Tibial nerve (tissue), 4 donors: ENCODE measurements at regions not wholly inside any gene's neighbourhood (a gene's known extent, or its start where the extent isn't known, plus 50 kb on each side); places are given as distances from the start of the nearest gene placed in this dataset.

ENCODE experiments used
- DNase-seq, 2 donors: peaks; one replicate each; pipeline ENCODE4 v3.0.0-alpha.2; 2019; ENCODE audit warnings: low spot score in 2 of 2
- H3K27ac ChIP-seq, 4 donors: fragments of 200-600 bp; sonication (generic) in 3 of 4; one replicate each; pipeline ENCODE4 v1.5.1; 2017 to 2019; ENCODE audit warnings: mild to moderate bottlenecking in 1 of 4
- H3K27me3 ChIP-seq, 2 donors: fragments of 200-600 bp; sonication (generic) in 1 of 2; one replicate each; pipeline versions ENCODE4 v1.5.1 to v1.6.0; 2017 to 2019
- H3K36me3 ChIP-seq, 3 donors: fragments of 200-600 bp; sonication (generic); one replicate each; pipeline ENCODE4 v1.5.1; 2018 to 2019
- H3K4me1 ChIP-seq, 4 donors: fragments of 200-600 bp; sonication (generic) in 3 of 4; one replicate each; pipeline ENCODE4 v1.5.1; 2017 to 2019
- H3K4me3 ChIP-seq, 4 donors: fragments of 200-600 bp; sonication (generic) in 3 of 4; one replicate each; pipeline ENCODE4 v1.5.1; 2017 to 2019; ENCODE audit warnings: mild to moderate bottlenecking in 1 of 4, moderate library complexity in 1 of 4
- H3K9me3 ChIP-seq, 4 donors: fragments of 200-600 bp; sonication (generic) in 3 of 4; one replicate each; pipeline ENCODE4 v1.5.1; 2017 to 2019
- EP300 ChIP-seq, 2 donors: sonication (generic); formaldehyde crosslinking; IDR thresholded peaks; one replicate each; pipeline ENCODE4 v1.6.1; 2017; ENCODE audit warnings: antibody characterized with exemption in 2 of 2, mild to moderate bottlenecking in 1 of 2
- POLR2A ChIP-seq, 2 donors: fragments of 450-650 bp; IDR thresholded peaks; one replicate each; pipeline ENCODE4 v1.6.1; 2017; ENCODE audit warnings: antibody characterized with exemption in 2 of 2, mild to moderate bottlenecking in 2 of 2, moderate library complexity in 2 of 2
- WGBS, 2 donors: methylation state at CpG; one replicate each; pipeline ENCODE4 v1.1.5; 2018; 5-methylcytosine and 5-hydroxymethylcytosine counted together
- TF ChIP-seq, protein P1 (sequence below), 5 experiments: fragments of 200-600 bp in 3 of 5; fragments of 450-650 bp in 2 of 5; sonication (generic) in 3 of 5; IDR thresholded peaks; one replicate each; pipeline ENCODE4 v1.5.1; 2016 to 2019; ENCODE audit warnings: antibody characterized with exemption in 5 of 5, mild to moderate bottlenecking in 3 of 5, moderate library complexity in 2 of 5

GRCh38 chr1:219359126-219359525 lies 185.4 kb downstream of the LYPLAL1 start:
- no peak for DNase-seq
- WGBS, 2 donors = 33 to 45% methylated on average over 2 of the region's 2 CpGs
- no peak overlapping the region for H3K27ac ChIP-seq
- H3K4me3 ChIP-seq = no peak overlapping the region
- no peaks in the 10 kb centered on the region for H3K36me3 ChIP-seq
- TF ChIP-seq EP300 (IDR thresholded peaks at IDR 0.05) (no peak), POLR2A (IDR thresholded peaks at IDR 0.05) (no peak)
- TF ChIP-seq, protein P1, sequence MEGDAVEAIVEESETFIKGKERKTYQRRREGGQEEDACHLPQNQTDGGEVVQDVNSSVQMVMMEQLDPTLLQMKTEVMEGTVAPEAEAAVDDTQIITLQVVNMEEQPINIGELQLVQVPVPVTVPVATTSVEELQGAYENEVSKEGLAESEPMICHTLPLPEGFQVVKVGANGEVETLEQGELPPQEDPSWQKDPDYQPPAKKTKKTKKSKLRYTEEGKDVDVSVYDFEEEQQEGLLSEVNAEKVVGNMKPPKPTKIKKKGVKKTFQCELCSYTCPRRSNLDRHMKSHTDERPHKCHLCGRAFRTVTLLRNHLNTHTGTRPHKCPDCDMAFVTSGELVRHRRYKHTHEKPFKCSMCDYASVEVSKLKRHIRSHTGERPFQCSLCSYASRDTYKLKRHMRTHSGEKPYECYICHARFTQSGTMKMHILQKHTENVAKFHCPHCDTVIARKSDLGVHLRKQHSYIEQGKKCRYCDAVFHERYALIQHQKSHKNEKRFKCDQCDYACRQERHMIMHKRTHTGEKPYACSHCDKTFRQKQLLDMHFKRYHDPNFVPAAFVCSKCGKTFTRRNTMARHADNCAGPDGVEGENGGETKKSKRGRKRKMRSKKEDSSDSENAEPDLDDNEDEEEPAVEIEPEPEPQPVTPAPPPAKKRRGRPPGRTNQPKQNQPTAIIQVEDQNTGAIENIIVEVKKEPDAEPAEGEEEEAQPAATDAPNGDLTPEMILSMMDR (IDR thresholded peaks at IDR 0.05) = no peak
- no peaks in the 10 kb centered on the region for H3K9me3 ChIP-seq
- no peaks in the 10 kb centered on the region for H3K27me3 ChIP-seq
- H3K4me1 ChIP-seq = no peaks in the 10 kb centered on the region

DNA sequence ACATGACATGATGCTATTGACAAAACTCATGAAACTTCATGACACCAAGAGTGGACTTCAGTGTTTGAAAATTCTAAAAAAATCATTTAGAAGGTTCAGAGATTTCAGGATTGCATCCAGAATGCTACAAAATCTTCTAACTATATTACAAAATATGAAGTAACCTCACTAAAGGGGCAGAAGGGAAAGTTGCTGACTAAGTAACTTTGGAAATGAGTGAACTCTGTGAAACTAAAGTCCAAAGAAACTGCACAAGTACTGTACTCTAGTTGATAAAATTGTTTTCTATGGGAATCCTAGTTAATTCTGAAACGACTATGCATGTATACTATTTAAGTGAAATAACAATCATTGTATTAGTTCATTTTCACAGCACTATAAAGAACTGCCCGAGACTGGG lies 184.4 kb downstream of the LYPLAL1 start:
- Histone ChIP-seq H3K9me3 (no peaks in the 10 kb centered on the region), H3K27me3 (no peaks in the 10 kb centered on the region), H3K4me3 (no peak overlapping the region), H3K4me1 (no peaks in the 10 kb centered on the region), H3K36me3 (no peaks in the 10 kb centered on the region), H3K27ac (no peak overlapping the region)
- TF ChIP-seq, protein P1 (IDR thresholded peaks at IDR 0.05) = no peak
- no peak for TF ChIP-seq POLR2A (IDR thresholded peaks at IDR 0.05)
- no peak for TF ChIP-seq EP300 (IDR thresholded peaks at IDR 0.05)
- no peak for DNase-seq
- WGBS, 2 donors = 93 to 100% methylated on average over 2 of the region's 2 CpGs

- H3K27ac ChIP-seq = no peak overlapping the region
These were observed 181.3 kb downstream of the LYPLAL1 start for GRCh38 chr1:219354962-219355361.

DNA sequence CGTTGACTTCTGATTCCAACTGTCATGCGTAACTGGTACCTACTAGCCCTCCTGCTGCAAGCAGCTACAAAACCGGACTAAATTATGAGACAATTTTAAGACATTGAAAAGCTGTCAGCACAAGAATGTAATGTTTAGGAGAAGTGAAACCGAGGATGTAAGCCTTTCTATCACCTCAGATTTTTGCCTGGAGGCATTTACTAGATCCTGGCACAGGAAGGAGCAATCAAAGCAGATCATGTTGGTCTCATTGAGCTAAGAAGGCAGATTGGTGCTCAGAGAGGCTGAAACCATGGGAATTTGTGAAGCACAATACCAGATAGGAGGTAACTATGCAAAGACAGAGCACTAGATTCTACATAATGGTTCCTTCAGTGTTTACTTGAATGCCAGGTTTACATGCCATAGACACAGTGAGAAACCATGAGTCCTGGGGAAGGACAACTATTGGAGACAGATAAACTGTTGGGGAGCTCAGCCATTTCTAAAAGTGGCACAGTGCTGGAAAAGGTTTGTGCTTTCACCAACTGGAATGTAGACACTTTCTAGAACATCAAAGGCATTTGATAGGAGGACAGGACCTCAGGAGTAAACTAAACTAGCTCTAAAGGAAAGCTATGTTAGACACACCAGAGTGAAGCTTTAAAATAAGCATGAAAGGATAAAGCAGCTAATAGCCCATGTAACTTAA lies 179.4 kb downstream of the LYPLAL1 start:
- Histone ChIP-seq H3K4me3 (no peak overlapping the region), H3K9me3 (no peaks in the 10 kb centered on the region), H3K4me1 (peaks cover 0 to 13% (median 0%) of the 10 kb centered on the region in 4 donors), H3K27ac (no peak overlapping the region), H3K27me3 (no peaks in the 10 kb centered on the region), H3K36me3 (no peaks in the 10 kb centered on the region)
- no peak for DNase-seq
- TF ChIP-seq EP300 (IDR thresholded peaks at IDR 0.05) = no peak
- TF ChIP-seq, protein P1 (IDR thresholded peaks at IDR 0.05) = no peak
- TF ChIP-seq POLR2A (IDR thresholded peaks at IDR 0.05) = no peak
- WGBS, 2 donors = 81 to 85% methylated on average over 4 of the region's 4 CpGs

More at GRCh38 chr1:219354962-219355361, 181.3 kb downstream of the LYPLAL1 start:
- 91 to 94% methylated on average over 4 of the region's 4 CpGs for WGBS, 2 donors
- Histone ChIP-seq H3K4me1 (peaks cover 0 to 8% (median 0%) of the 10 kb centered on the region in 4 donors), H3K27me3 (no peaks in the 10 kb centered on the region), H3K9me3 (no peaks in the 10 kb centered on the region), H3K36me3 (no peaks in the 10 kb centered on the region), H3K4me3 (no peak overlapping the region)
- TF ChIP-seq POLR2A (IDR thresholded peaks at IDR 0.05) (no peak), EP300 (IDR thresholded peaks at IDR 0.05) (no peak)
- TF ChIP-seq, protein P1 (IDR thresholded peaks at IDR 0.05) = no peak
- no peak for DNase-seq

DNA sequence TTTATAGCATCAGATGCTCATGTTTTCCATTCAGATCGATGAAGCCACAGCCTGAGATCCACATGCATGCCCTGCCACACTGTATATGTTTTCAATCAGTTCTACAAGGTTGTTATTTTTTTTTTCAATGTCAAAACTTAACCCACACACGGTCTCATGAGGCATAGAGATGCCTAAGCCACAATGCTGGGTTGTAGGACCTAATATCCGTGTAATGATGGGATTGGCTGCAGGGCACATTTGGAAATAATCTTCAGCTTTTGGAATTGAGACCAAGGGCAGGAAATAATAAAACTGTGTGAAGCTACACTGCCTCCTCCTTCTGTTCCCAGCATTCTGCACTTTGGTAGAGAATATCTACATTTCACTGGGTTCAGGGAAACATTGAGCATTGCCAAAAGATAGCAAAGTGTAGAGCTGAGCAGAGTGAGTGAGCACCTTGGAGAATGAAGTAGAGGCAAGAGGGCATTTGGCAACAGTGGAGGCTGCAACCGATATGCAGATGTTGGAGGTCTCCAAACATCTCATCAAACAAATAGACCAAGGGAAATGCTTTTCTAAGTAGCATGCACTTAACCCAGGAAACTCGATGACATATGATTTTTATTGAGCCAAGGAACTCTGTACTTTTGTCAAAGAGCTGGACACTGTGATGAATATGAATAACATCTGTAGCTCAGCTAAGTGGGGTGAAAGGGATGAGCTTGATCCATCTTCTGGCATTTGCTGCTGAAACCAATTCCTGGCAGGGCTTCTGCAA lies 176.7 kb downstream of the LYPLAL1 start:
- Histone ChIP-seq H3K4me3 (no peak overlapping the region), H3K4me1 (peaks cover 0 to 27% (median 3%) of the 10 kb centered on the region in 4 donors), H3K27me3 (no peaks in the 10 kb centered on the region), H3K9me3 (peaks cover 0 to 10% (median 0%) of the 10 kb centered on the region in 4 donors), H3K36me3 (no peaks in the 10 kb centered on the region), H3K27ac (no peak overlapping the region)
- no peak for DNase-seq
- 58 to 60% methylated on average over 5 of the region's 5 CpGs for WGBS, 2 donors
- TF ChIP-seq, protein P1 (IDR thresholded peaks at IDR 0.05) = no peak
- TF ChIP-seq EP300 (IDR thresholded peaks at IDR 0.05) = no peak
- no peak for TF ChIP-seq POLR2A (IDR thresholded peaks at IDR 0.05)
